Activated naive CD4-positive, alpha-beta T cell treated with anti-CD3 and anti-CD28 coated beads, Interleukin-2, amount 50 U/mL, for 16 hours (primary cell): ENCODE measurements at regions not wholly inside any gene's neighbourhood (a gene's known extent, or its start where the extent isn't known, plus 50 kb on each side); places are given as distances from the start of the nearest gene placed in this dataset.
"Not testable (repeated sequence)": the region's sequence is repeated elsewhere in the genome, so short reads cannot be mapped to it uniquely, and the experiment has no call there.

Source experiments
- DNase-seq: peaks from one replicate; pipeline ENCODE4 v3.0.0-alpha.2; 2020

GRCh38 chr6:135731116-135731515 is 120.4 kb upstream of the PDE7B start:
- no peak for DNase-seq

GRCh38 chr6:135736351-135736750 is 115.2 kb upstream of the PDE7B start:
- not testable (repeated sequence) for DNase-seq

GRCh38 chr6:135738636-135739035 is 112.9 kb upstream of the PDE7B start:
- no peak for DNase-seq

- no peak for DNase-seq
These were observed 112.2 kb upstream of the PDE7B start for GRCh38 chr6:135739288-135739687.

- no peak for DNase-seq
These were observed 110.9 kb upstream of the PDE7B start for GRCh38 chr6:135740580-135740979.

GRCh38 chr6:135743476-135743875 is 108.0 kb upstream of the PDE7B start:
- no peak for DNase-seq

GRCh38 chr6:135748189-135748588 is 103.3 kb upstream of the PDE7B start:
- no peak for DNase-seq

GRCh38 chr6:135750081-135750480 is 101.4 kb upstream of the PDE7B start:
- DNase-seq: no peak

GRCh38 chr6:135753196-135753595 is 98.3 kb upstream of the PDE7B start:
- DNase-seq: no peak

- no peak for DNase-seq
These were observed 91.7 kb upstream of the PDE7B start for GRCh38 chr6:135759831-135760230.

GRCh38 chr6:135774006-135774405 is 77.5 kb upstream of the PDE7B start:
- no peak for DNase-seq

GRCh38 chr6:135779213-135779612 is 72.3 kb upstream of the PDE7B start:
- no peak for DNase-seq

GRCh38 chr6:135780326-135780725 is 71.2 kb upstream of the PDE7B start:
- DNase-seq: no peak

GRCh38 chr6:135782546-135782945 is 69.0 kb upstream of the PDE7B start:
- no peak for DNase-seq

GRCh38 chr6:135784507-135784906 is 67.0 kb upstream of the PDE7B start:
- no peak for DNase-seq

GRCh38 chr6:135789375-135790050 is 62.0 kb upstream of the PDE7B start:
- DNase-seq: no peak

- no peak for DNase-seq
These were observed 60.1 kb upstream of the PDE7B start for GRCh38 chr6:135791441-135791840.

GRCh38 chr6:135796643-135797305 is 54.7 kb upstream of the PDE7B start:
- no peak for DNase-seq

GRCh38 chr6:135797361-135797760 is 54.1 kb upstream of the PDE7B start:
- DNase-seq: no peak

- DNase-seq: no peak
These were observed 52.6 kb upstream of the PDE7B start for GRCh38 chr6:135798751-135799515.
